Ascending aorta (tissue), 2 donors: ENCODE measurements at regions not wholly inside any gene's neighbourhood (a gene's known extent, or its start where the extent isn't known, plus 50 kb on each side); places are given as distances from the start of the nearest gene placed in this dataset.

Source experiments
- DNase-seq, 2 donors: peaks; one replicate each; pipeline ENCODE4 v3.0.0-alpha.2; 2019; ENCODE audit warnings: low spot score in 2 of 2
- H3K27ac ChIP-seq, 2 donors: fragments of 200-600 bp; sonication (generic); one replicate each; pipeline ENCODE4 v1.5.1; 2016 to 2017; ENCODE audit warnings: mild to moderate bottlenecking in 1 of 2
- H3K27me3 ChIP-seq: fragments of 200-600 bp; sonication (generic); one replicate; pipeline ENCODE4 v1.5.1; 2017
- H3K36me3 ChIP-seq, 2 donors: fragments of 200-600 bp; sonication (generic); one replicate each; pipeline ENCODE4 v1.5.1; 2016
- H3K4me1 ChIP-seq, 2 donors: fragments of 200-600 bp; sonication (generic); one replicate each; pipeline ENCODE4 v1.5.1; 2016 to 2017; ENCODE audit warnings: mild to moderate bottlenecking in 1 of 2
- H3K4me3 ChIP-seq, 2 donors: fragments of 200-600 bp; sonication (generic); one replicate each; pipeline ENCODE4 v1.5.1; 2016 to 2017; ENCODE audit warnings: mild to moderate bottlenecking in 1 of 2
- H3K9me3 ChIP-seq, 2 donors: fragments of 200-600 bp; sonication (generic); one replicate each; pipeline ENCODE4 v1.5.1; 2016
- intact Hi-C: fragments of 100-400 bp; cut with DNase I; formaldehyde crosslinking; loops from one replicate; pipeline ENCODE4 v1.15.1; 2023
- TF ChIP-seq, protein P1 (sequence below), 3 experiments: fragments of 200-600 bp in 2 of 3; fragments of 450-650 bp in 1 of 3; sonication (generic) in 2 of 3; IDR thresholded peaks; one replicate each; pipeline ENCODE4 v1.5.1; 2016 to 2019; ENCODE audit warnings: antibody characterized with exemption in 3 of 3, mild to moderate bottlenecking in 1 of 3, moderate library complexity in 1 of 3

DNA sequence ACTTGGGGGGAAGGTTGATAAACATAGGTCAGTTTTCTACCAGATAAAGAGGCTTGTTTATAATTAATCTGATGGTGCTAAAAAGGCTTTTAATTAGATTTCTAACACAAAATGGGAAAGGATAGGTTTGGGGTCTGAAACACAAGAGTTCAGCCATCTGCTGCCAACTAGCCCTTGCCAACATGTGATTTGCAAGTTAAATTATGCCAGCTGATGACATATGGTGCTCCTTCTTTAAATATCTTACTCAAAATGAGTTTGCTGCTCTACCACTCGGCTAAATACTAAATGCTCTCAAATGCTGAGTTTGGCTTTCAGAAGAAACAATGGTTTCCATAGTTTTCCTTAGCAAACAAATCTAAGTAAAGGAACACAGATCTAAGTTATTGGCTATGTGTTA is 557.8 kb upstream of the CCDC54 start:
- Histone ChIP-seq H3K36me3 (no peaks in the 10 kb centered on the region), H3K27ac (no peak overlapping the region), H3K4me1 (no peaks in the 10 kb centered on the region), H3K27me3 (no peaks in the 10 kb centered on the region), H3K4me3 (no peak overlapping the region), H3K9me3 (no peaks in the 10 kb centered on the region)
- intact Hi-C loops = no loop called here
- TF ChIP-seq, protein P1, sequence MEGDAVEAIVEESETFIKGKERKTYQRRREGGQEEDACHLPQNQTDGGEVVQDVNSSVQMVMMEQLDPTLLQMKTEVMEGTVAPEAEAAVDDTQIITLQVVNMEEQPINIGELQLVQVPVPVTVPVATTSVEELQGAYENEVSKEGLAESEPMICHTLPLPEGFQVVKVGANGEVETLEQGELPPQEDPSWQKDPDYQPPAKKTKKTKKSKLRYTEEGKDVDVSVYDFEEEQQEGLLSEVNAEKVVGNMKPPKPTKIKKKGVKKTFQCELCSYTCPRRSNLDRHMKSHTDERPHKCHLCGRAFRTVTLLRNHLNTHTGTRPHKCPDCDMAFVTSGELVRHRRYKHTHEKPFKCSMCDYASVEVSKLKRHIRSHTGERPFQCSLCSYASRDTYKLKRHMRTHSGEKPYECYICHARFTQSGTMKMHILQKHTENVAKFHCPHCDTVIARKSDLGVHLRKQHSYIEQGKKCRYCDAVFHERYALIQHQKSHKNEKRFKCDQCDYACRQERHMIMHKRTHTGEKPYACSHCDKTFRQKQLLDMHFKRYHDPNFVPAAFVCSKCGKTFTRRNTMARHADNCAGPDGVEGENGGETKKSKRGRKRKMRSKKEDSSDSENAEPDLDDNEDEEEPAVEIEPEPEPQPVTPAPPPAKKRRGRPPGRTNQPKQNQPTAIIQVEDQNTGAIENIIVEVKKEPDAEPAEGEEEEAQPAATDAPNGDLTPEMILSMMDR (IDR thresholded peaks at IDR 0.05) = no peak
- no peak for DNase-seq

DNA sequence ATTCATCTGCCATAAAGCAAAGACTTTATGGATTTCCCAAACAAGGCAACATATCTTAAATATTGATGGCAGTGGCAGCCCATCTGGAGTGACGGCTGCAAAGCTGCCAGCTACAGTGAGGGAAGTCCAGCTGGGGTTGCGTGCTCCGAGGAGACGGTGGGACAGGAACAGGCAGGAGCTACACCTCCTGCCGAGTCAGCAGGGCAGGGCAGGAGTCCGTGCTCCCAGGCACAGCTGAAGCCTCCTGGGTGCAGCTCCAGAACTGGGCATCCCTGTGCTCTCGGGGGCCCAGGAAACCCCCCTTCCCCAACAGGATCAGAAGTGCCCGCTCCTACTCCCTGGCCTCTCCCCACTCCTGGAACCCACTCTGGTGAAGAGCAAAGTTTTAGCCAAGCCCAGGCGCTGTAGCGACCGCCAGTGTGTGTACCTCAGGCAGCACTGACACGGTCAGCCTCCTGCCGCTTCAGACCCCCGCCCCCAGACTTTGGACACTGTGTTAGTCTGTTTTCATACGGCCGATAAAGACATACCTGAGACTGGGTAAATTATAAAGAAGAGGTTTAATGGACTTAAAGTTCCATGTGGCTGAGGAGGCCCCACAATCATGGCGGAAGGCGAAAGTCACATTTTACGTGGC is 556.4 kb upstream of the CCDC54 start:
- H3K36me3 ChIP-seq = no peaks in the 10 kb centered on the region
- intact Hi-C loops = no loop called here
- no peak for DNase-seq

DNA sequence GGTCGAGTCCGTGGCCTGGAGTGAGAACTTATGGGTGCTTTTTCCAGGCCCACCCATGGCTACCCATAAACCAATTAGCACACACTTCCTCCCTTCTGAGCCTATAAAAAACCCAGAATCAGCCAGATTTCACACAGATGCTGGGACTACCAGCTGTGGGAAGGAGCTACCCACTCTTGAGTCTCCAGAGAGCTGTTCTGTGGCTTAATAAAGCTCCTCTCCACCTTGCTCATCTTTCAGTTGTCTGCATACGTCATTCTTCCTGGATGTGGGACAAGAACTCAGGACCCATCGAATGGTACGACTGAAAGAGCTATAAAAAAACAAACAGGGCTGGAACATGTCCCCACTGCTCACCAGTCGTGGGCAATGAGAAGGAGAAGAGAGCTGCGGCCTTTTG is 555.4 kb upstream of the CCDC54 start:
- Histone ChIP-seq H3K27ac (no peak overlapping the region), H3K27me3 (no peaks in the 10 kb centered on the region), H3K4me1 (peaks cover 0 to 6% of the 10 kb centered on the region in 2 donors), H3K4me3 (no peak overlapping the region), H3K9me3 (no peaks in the 10 kb centered on the region), H3K36me3 (no peaks in the 10 kb centered on the region)
- intact Hi-C loops = no loop called here
- TF ChIP-seq, protein P1 (IDR thresholded peaks at IDR 0.05) = no peak
- DNase-seq = no peak

More for the DNA sequence above, 556.4 kb upstream of the CCDC54 start:
- H3K9me3 ChIP-seq = no peaks in the 10 kb centered on the region
- no peak overlapping the region for H3K4me3 ChIP-seq
- TF ChIP-seq, protein P1 (IDR thresholded peaks at IDR 0.05) = no peak
- no peak overlapping the region for H3K27ac ChIP-seq
- peaks cover 0 to 3% of the 10 kb centered on the region in 2 donors for H3K4me1 ChIP-seq
- H3K27me3 ChIP-seq = no peaks in the 10 kb centered on the region

DNA sequence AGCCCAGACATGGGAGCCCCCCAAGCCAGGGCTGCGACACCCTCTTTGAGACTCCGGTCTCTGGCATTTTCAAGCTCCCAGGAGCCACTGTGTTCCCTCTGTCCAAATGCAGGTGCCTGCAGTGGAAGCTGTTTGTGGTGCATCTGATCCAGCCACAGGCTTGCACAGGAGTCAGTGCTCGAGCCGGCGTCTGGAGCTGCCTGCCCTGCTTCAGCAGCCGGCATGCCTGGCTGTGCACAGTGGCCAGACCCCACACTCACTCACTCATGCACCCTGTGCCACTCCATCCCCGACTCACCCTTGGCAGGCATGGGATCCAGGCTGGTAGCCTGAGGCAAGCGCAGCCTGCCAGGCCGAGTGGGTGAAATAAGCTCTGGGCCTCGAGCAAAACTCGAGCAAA is 555.0 kb upstream of the CCDC54 start:
- Histone ChIP-seq H3K4me3 (no peak overlapping the region), H3K9me3 (no peaks in the 10 kb centered on the region), H3K27me3 (no peaks in the 10 kb centered on the region), H3K27ac (no peak overlapping the region), H3K4me1 (peaks cover 0 to 6% of the 10 kb centered on the region in 2 donors), H3K36me3 (no peaks in the 10 kb centered on the region)
- intact Hi-C loops = no loop called here
- TF ChIP-seq, protein P1 (IDR thresholded peaks at IDR 0.05) = no peak
- DNase-seq = no peak

DNA sequence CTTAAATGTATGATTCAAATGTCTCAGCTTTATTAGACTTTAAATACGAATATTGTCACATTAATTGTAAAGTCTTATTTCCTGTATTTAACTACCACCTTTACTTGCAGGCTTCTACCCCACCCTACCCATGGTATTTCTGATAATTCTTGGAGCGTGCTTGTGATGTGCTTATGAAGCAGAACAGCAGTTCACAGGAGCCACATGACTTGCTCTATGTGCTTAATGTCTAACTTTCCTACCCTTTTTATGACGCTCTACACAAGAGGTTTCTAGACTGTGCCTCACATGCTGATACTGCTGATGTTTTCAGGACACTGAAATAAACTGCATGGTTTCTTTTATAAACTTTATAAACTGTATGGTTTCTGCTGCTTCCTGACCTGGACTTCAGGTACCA is 553.5 kb upstream of the CCDC54 start:
- Histone ChIP-seq H3K4me1 (peaks cover 0 to 6% of the 10 kb centered on the region in 2 donors), H3K27me3 (no peaks in the 10 kb centered on the region), H3K36me3 (no peaks in the 10 kb centered on the region), H3K9me3 (no peaks in the 10 kb centered on the region), H3K27ac (no peak overlapping the region), H3K4me3 (no peak overlapping the region)
- TF ChIP-seq, protein P1 (IDR thresholded peaks at IDR 0.05) = no peak
- intact Hi-C loops = loop anchor here (1.0 kb wide), 1 partner anchor 241 kb away; no protein-coding TSS in a partner anchor
- DNase-seq = no peak
